Endothelial cell of umbilical vein (primary cell): ENCODE measurements at regions not wholly inside any gene's neighbourhood (a gene's known extent, or its start where the extent isn't known, plus 50 kb on each side); places are given as distances from the start of the nearest gene placed in this dataset.

ENCODE experiments used
- BruUV-seq: library from RNA; stranded (reverse); fragments of 400-500 nt; replicated peaks from 2 replicates; lab custom pipeline; 2021; lab: Mats Ljungman, UMichigan
- CTCF ChIA-PET: fragments of 300-600, 350-600 bp; sonication (Branson Sonifier 250); formaldehyde crosslinking; loops from one replicate; lab custom pipeline; 2021; ENCODE audit warnings: antibody characterized with exemption, inconsistent platforms; lab: Charles Lee
- POLR2A ChIA-PET: fragments of 300-600, 350-600 bp; sonication (Branson Sonifier 250); formaldehyde crosslinking; loops from one replicate; lab custom pipeline; 2021; ENCODE audit warnings: antibody characterized with exemption, inconsistent platforms; lab: Charles Lee
- DNase-seq: peaks from one replicate; pipeline ENCODE4 v3.0.0-alpha.2; 2011; ENCODE audit warnings: low read depth, low spot score
- FAIRE-seq: peaks from 2 replicates; lab custom pipeline; 2011; peaks lifted over from hg19 to GRCh38; lab: Jason Lieb, UNC
- H2AFZ ChIP-seq: 2 replicates; pipeline ENCODE4 v1.6.0; 2012; ENCODE audit warnings: low read depth, low read length, control low read depth, inconsistent platforms
- H3K27ac ChIP-seq: 2 replicates; pipeline ENCODE4 v1.5.1; 2011; ENCODE audit warnings: low read depth, mild to moderate bottlenecking, control low read depth, low read length, moderate library complexity; ENCODE audit not compliant: insufficient read depth
- H3K27me3 ChIP-seq, 2 experiments: 2 replicates each; pipeline versions ENCODE4 v1.6.0 to v1.6.1; 2011; ENCODE audit warnings: low read length in 2 of 2, mixed read lengths in 1 of 2; ENCODE audit not compliant: control insufficient read depth in 2 of 2, insufficient read depth in 2 of 2
- H3K36me3 ChIP-seq, 2 experiments: 2 replicates in 1 of 2; 3 replicates in 1 of 2; pipeline ENCODE4 v1.5.1; 2011; ENCODE audit warnings: low read length in 2 of 2, mild to moderate bottlenecking in 1 of 2, moderate library complexity in 1 of 2; ENCODE audit not compliant: control insufficient read depth in 2 of 2, insufficient read depth in 2 of 2; ENCODE audit errors: extremely low read depth in 1 of 2
- H3K4me1 ChIP-seq: 3 replicates; pipeline ENCODE4 v1.5.1; 2011; ENCODE audit warnings: mild to moderate bottlenecking, low read length; ENCODE audit not compliant: control insufficient read depth, insufficient read depth; ENCODE audit errors: extremely low read depth
- H3K4me2 ChIP-seq: 2 replicates; pipeline ENCODE4 v1.6.1; 2011; ENCODE audit warnings: low read length, control low read depth, mixed read lengths; ENCODE audit not compliant: insufficient read depth
- H3K4me3 ChIP-seq, 3 experiments: fragments of 200-600 bp in 1 of 3; sonication (generic), shearing (Covaris generic) in 1 of 3; replicated peaks in 1 of 3; 2 replicates each; pipeline ENCODE4 v1.5.1; 2011 to 2016; ENCODE audit warnings: control low read depth in 3 of 3, low read length in 3 of 3, mild to moderate bottlenecking in 2 of 3, inconsistent platforms in 1 of 3, low read depth in 1 of 3, moderate library complexity in 1 of 3; ENCODE audit not compliant: insufficient read depth in 1 of 3
- H3K79me2 ChIP-seq: 2 replicates; pipeline ENCODE4 v1.6.0; 2012; ENCODE audit warnings: low read length, inconsistent platforms; ENCODE audit not compliant: control insufficient read depth, insufficient read depth
- H3K9ac ChIP-seq: replicated peaks from 2 replicates; pipeline ENCODE3; 2011; ENCODE audit warnings: low read length, control low read depth; ENCODE audit not compliant: insufficient read depth; ENCODE audit errors: extremely low read depth
- H3K9me1 ChIP-seq: replicated peaks from 3 replicates; pipeline ENCODE4 v1.6.0; 2011; ENCODE audit warnings: mild to moderate bottlenecking, low read length; ENCODE audit not compliant: control insufficient read depth, insufficient read depth; ENCODE audit errors: extremely low read depth
- H3K9me3 ChIP-seq: replicated peaks from 2 replicates; pipeline ENCODE4 v1.5.1; 2012; ENCODE audit warnings: low read length, inconsistent platforms; ENCODE audit not compliant: control insufficient read depth, insufficient read depth
- H4K20me1 ChIP-seq: replicated peaks from 2 replicates; pipeline ENCODE3; 2011; ENCODE audit warnings: mild to moderate bottlenecking, low read length; ENCODE audit not compliant: control insufficient read depth, insufficient read depth; ENCODE audit errors: extremely low read depth
- CTCF ChIP-seq, 2 donors: IDR thresholded peaks; 1 replicate in 1 of 2; 2 replicates in 1 of 2; pipeline ENCODE4 v1.5.1; 2011; ENCODE audit warnings: low read length in 2 of 2, mild to moderate bottlenecking in 2 of 2, moderate library complexity in 2 of 2, control low read depth in 1 of 2, inconsistent platforms in 1 of 2, low read depth in 1 of 2; ENCODE audit not compliant: insufficient read depth in 1 of 2; ENCODE audit errors: extremely low read depth in 1 of 2
- EZH2 ChIP-seq: IDR thresholded peaks from 2 replicates; pipeline ENCODE4 v1.6.1; 2012; ENCODE audit warnings: borderline replicate concordance, low read depth, mild to moderate bottlenecking, moderate library complexity, low read length, inconsistent platforms; ENCODE audit not compliant: severe bottlenecking
- FOS ChIP-seq: IDR thresholded peaks from 2 replicates; pipeline ENCODE4 v1.6.1; 2011; ENCODE audit warnings: mild to moderate bottlenecking, low read length, moderate library complexity, borderline replicate concordance; ENCODE audit not compliant: insufficient read depth
- GATA2 ChIP-seq: IDR thresholded peaks from 2 replicates; pipeline ENCODE4 v1.7.0; 2011; ENCODE audit warnings: low read depth, mild to moderate bottlenecking, moderate library complexity, mixed read lengths, low read length; ENCODE audit not compliant: insufficient read length, insufficient read depth
- JUN ChIP-seq: IDR thresholded peaks from 2 replicates; pipeline ENCODE4 v1.6.1; 2011; ENCODE audit warnings: borderline replicate concordance, low read depth; ENCODE audit not compliant: insufficient read length, insufficient read depth
- MAX ChIP-seq: IDR thresholded peaks from 2 replicates; pipeline ENCODE4 v1.6.1; 2011; ENCODE audit not compliant: insufficient read depth, insufficient read length
- MYC ChIP-seq: IDR thresholded peaks from one replicate; pipeline ENCODE4 v1.6.1; 2011; ENCODE audit warnings: mild to moderate bottlenecking, low read depth, low read length
- POLR2A ChIP-seq: IDR thresholded peaks from 2 replicates; pipeline ENCODE4 v1.6.1; 2012; ENCODE audit warnings: low read depth, mild to moderate bottlenecking, control low read depth, low read length
- POLR2AphosphoS5 ChIP-seq: IDR thresholded peaks from 2 replicates; pipeline ENCODE4 v1.6.1; 2012; ENCODE audit warnings: low read depth, mild to moderate bottlenecking, control low read depth, low read length, moderate library complexity; ENCODE audit not compliant: insufficient read depth
- dilution Hi-C: fragments of 300-500 bp; cut with MboI; formaldehyde crosslinking; loops from one replicate; pipeline ENCODE4 v1.15.0; 2019; ENCODE audit warnings: low sequenced_read_pairs; ENCODE audit not compliant: extremely low pct_ligation_motif_present
- intact Hi-C: fragments of 100-400 bp; cut with micrococcal nuclease; formaldehyde crosslinking; loops from one replicate; pipeline ENCODE4 v1.10.0; 2022

- dilution Hi-C loops (no loop called here), intact Hi-C loops (no loop called here)
- Histone ChIP-seq H3K4me1 (no peaks in the 10 kb centered on the region), H2AFZ (no peak overlapping the region), H3K4me3 (no peak overlapping the region), H3K36me3 (no peaks in the 10 kb centered on the region), H3K79me2 (no peaks in the 10 kb centered on the region), H3K27me3 (no peaks in the 10 kb centered on the region), H3K9me1 (no peaks in the 10 kb centered on the region), H3K9me3 (no peaks in the 10 kb centered on the region), H4K20me1 (no peaks in the 10 kb centered on the region), H3K27ac (no peak overlapping the region), H3K4me2 (no peak overlapping the region), H3K9ac (no peak overlapping the region)
- DNase-seq (no peak), FAIRE-seq (no peak)
- BruUV-seq: no TSS peak
- ChIA-PET POLR2A (no interaction called here), CTCF (no interaction called here)
- TF ChIP-seq MYC (no peak), CTCF (IDR thresholded peaks at IDR 0.05; ENCODE audit: extremely low read depth in 1 of 2, insufficient read depth in 1 of 2, low read depth in 1 of 2, low read length in 2 of 2) (no peak), POLR2A (no peak), JUN (no peak), POLR2AphosphoS5 (no peak), GATA2 (no peak), EZH2 (no peak), MAX (no peak), FOS (no peak)
Observed at GRCh38 chr4:149891426-149891825, 75.8 kb upstream of the IQCM start.
